GM19043 (cell line): ENCODE measurements at regions not wholly inside any gene's neighbourhood (a gene's known extent, or its start where the extent isn't known, plus 50 kb on each side); places are given as distances from the start of the nearest gene placed in this dataset.

ENCODE experiments used
- ATAC-seq: cut with Tn5 transposase; IDR thresholded peaks from one replicate; pipeline ENCODE4 v1.9.1; 2021; ENCODE audit warnings: low read depth; ENCODE audit not compliant: unreplicated experiment

GRCh38 chr1:82586473-82586872 is 785.7 kb downstream of the ADGRL2 start:
- ATAC-seq = no peak

DNA sequence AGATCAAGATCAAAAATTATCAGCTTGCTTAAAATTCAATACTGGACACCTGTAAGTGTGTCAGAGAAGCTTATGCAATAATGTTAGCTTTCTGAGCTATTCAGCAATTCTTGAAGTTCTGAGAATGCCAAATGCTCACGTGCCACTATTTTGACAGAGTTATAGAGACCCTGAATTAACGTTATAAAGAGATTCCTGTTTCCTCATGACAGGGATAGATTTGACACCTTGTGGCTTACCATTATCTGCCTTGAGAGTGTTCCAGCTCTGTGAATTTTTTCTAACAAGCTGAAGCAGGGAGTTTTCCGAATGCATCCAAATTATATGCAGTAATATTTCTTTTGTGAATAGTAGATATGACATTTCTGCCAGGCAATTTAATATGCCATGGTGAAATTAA is 781.6 kb downstream of the ADGRL2 start:
- no peak for ATAC-seq

DNA sequence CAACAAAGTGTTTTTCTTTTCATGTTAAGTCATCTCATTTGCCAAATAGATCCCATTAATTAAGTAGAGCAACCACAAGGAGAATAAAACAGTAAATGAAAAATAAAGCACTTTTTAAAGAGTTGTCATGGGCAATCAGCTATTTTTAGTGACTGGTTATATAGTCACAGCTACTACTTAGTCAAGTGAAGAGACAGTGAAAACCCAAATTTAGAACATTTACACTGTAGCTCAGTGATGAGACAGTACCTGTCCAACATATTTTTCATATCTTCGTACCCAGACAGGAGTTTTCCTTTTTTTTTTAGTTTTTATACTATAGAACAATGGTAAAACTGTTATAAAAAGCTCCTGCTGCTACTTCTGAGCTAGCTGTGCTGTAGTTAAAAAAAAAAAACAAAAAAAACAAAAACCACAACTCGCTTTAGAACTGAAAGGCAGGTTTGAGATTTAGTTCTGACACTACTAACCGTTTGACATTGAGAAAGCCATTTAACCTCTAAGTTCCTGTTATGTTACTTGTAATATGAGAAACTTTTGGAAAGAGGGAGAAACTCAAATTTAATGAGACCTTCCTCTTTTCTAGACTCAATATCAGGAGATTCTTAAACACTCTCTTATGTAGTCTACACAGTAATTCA is 777.5 kb downstream of the ADGRL2 start:
- no peak for ATAC-seq

DNA sequence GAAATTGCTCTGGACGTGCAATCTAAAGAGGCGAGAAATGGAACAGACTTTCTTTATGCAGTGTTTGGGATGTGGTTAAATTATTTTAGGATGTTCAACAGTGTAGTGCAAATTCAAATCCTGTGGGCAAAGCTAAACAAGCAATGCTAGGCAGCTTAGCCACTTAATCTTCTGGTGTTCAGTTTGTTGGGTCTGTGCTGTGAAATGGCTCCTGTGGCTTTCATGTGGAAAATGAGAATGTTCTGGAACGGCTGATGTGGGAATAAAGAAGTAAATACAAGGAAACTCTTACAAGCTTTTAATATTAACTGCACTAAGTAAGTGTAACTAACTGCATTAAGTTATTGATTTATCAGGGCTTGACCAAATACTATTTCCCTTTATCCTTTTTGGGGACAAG is 766.6 kb downstream of the ADGRL2 start:
- no peak for ATAC-seq

- no peak for ATAC-seq
Measured at GRCh38 chr1:82565546-82565945, 764.8 kb downstream of the ADGRL2 start.

- ATAC-seq = no peak
Measured at GRCh38 chr1:82565146-82565545, 764.4 kb downstream of the ADGRL2 start.

GRCh38 chr1:82564333-82564732 is 763.6 kb downstream of the ADGRL2 start:
- ATAC-seq = no peak

DNA sequence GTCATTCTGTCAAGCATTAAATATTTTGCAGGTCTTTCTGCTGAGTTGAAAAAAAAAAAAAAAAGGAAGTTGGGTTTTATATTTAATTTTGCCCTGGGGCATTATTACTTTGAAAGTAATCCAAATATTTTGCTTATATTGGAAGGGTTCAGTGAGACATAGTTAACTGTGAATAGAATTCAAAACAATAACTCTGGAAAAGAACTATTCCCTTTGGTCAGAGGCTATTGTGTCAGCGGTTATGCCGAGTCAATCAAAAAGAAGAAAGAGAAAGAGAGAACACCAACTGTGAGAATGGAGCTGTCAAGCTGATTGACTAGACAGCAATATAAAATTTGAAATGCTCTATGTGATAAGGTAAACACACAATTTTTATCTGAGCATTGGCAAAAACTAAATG is 761.7 kb downstream of the ADGRL2 start:
- ATAC-seq = no peak

DNA sequence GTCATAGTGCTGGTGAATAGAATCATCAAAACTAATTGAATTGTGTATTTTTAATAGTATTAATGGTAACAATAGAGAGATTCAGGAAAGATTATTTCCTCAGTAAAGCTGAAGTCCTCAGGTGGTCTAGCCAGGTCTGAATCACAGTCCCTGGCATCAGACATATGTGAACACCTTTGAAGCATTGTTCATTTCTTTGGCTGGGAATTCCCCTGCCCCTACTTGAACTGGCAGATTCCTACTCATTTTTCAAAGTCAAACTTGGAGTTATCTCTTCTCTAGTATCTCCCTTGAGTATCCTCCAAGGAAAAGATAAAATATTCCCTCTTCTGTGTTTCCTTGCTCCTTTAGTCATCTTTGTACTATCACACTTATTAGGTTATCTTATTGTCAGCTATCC is 759.8 kb downstream of the ADGRL2 start:
- ATAC-seq = no peak

DNA sequence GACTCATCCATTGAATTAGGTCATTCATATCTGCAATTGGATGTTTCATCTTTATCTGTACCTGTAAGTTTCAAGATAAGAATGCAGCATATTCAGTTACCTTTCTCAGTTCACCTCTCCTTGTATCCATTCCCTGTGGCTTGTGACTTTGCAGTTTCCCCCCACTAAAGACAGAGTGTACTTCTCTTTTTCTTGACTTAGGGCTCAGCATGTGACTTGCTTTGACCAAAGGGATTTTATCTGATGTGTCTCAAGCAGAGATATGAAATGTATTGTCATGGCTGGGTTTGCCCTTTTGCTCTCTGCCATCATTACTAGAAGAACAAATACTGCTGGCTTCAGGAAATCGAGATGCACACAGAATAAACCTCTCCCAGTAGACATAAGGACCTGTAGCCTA is 754.8 kb downstream of the ADGRL2 start:
- no peak for ATAC-seq

- no peak for ATAC-seq
Measured at GRCh38 chr1:82549841-82550240, 749.1 kb downstream of the ADGRL2 start.

GRCh38 chr1:82542766-82543165 is 742.0 kb downstream of the ADGRL2 start:
- no peak for ATAC-seq

DNA sequence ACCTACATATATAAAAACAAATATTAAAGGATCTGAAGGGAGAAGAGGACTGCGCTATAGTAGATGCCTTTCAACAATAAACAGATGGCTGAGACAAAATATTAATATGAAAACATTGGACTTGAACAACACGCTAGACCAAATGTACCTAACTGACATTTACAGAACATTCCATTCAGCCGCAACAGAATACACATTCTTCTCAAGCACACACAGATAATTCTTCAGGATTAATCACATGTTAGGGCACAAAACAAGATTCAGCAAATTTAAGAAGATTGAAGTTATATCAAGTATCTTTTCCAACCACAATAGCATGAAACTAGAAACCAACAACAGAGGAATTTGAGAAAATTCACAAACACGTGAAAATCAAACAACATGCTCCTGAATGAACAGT is 741.4 kb downstream of the ADGRL2 start:
- no peak for ATAC-seq

- ATAC-seq = no peak
Measured at GRCh38 chr1:82540006-82540405, 739.3 kb downstream of the ADGRL2 start.

GRCh38 chr1:82538876-82539275 is 738.1 kb downstream of the ADGRL2 start:
- no peak for ATAC-seq

DNA sequence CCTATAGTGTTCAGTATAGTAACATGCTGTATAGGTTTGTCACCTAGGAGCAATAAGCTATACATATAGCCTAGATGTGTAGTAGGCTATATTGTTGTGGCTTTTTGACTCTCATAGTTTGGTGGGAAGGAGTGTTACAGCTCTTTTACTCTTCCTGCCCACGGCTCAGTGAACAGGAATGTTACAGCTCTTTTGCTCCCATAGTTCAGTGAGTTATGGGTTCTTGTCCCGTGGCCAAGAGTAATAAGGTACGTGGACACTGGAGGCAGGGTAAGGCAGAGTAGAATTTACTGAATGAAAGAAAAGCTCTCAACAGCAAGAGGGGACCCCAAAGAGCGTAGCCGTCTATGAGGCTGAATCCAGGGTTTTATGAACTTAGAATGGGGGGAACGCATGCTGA is 734.3 kb downstream of the ADGRL2 start:
- no peak for ATAC-seq

DNA sequence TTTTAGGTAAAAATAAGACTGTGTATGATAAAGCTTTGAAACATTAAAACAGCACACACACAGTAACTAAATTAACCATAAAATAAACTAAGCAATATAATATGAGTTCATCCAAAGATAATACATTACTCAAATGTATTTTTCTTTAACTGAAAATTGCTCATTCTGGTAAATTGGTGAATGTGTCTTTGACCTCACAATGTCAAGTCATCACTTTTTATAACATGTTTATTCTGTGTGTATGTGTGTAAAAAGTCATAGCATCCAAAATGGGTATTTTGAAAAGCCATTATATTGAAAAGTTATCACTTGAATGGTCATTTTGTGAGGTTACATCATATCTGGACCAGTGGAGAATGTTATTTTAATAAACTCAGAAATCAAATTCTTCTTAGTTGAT is 724.6 kb downstream of the ADGRL2 start:
- no peak for ATAC-seq

DNA sequence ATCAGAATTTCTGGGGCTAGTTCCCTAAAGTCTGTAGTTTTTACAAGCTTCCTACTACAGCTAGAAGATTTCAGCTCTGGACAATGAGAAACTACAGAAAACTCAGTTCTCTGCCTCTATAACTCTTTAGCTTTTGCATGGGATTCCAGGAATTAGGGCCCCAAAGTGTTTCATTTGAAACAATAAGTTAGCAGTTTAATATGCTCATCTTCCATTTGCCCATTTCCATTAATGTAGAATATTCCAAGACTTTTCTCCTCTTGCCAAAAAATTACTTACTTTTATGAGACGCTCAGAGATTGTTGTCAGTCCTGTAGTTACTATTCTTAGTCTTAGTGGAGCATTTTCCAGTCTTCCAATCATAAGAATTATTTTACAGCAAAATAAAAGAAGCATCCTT is 719.9 kb downstream of the ADGRL2 start:
- ATAC-seq = no peak

DNA sequence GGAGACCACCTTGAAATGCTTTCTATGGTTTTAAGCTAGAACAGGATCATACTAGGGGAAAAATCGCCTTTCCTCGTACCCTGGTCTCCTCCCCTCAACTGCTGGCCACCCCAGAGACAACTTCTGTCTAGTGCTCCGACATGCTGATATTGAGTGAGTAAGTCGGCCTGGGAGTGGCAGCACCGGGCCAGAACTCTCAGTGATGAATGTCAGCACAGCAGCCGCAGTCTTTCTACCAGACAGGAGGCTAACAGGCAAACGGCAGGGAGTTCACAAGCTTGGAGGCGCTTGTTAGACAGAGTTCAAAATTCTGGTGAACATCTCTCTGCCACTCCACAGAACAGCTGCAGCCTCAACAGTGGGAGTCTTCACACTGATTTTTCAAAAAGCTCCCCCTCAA is 716.9 kb downstream of the ADGRL2 start:
- no peak for ATAC-seq

- no peak for ATAC-seq
Measured at GRCh38 chr1:82515650-82516049, 714.9 kb downstream of the ADGRL2 start.

GRCh38 chr1:82511441-82511840 is 710.7 kb downstream of the ADGRL2 start:
- no peak for ATAC-seq

DNA sequence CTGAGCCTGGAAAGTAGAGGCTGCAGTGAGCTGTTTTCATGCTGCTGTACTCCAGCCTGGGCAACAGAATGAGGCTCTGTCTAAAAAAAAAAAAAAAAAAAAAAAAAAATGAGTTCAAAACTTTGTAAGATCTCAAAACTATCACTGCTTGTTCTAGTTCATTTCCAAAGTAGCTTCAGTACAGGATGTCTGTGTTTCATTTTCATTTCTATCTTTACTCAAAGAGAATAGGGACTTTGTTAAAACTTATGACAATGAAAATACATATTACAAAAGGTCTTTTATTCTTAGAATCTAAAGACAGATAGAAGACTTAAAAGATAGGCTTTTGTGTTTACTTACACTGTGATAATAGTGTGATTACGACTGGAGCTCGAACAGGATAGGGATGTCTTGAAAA is 709.7 kb downstream of the ADGRL2 start:
- no peak for ATAC-seq

DNA sequence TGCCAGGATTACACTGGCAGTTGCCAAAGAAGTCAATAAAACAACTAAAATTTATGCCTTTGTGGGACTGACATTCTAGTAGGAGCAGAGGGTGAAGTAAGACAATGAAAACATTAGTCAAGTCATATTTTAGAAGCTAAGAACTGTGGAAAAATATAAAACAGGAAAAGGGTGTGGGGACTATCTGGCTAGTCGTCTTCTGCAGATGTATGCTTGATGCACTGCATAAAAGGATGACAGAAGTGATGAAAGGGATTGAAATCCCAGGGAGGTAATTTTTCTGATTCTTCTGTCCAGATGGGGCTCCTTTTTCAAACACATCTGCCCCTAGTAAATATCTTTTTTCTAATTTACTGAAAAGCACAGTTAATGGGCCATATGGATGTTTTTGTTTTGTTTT is 706.3 kb downstream of the ADGRL2 start:
- ATAC-seq = no peak
